Neuron (in vitro differentiated cells): ENCODE measurements at regions not wholly inside any gene's neighbourhood (a gene's known extent, or its start where the extent isn't known, plus 50 kb on each side); places are given as distances from the start of the nearest gene placed in this dataset.
A peak's percentile ranks its signal among the peaks of the same experiment; 100 is the strongest.

Source experiments
- H2AFZ ChIP-seq: one replicate; pipeline ENCODE4 v1.6.1; 2013; ENCODE audit warnings: low read depth, mild to moderate bottlenecking, inconsistent platforms, low read length, moderate library complexity
- H3K27me3 ChIP-seq: one replicate; pipeline ENCODE4 v1.6.1; 2013; ENCODE audit warnings: low read length; ENCODE audit not compliant: insufficient read depth
- H3K36me3 ChIP-seq: one replicate; pipeline ENCODE4 v1.6.1; 2013; ENCODE audit warnings: low read length; ENCODE audit not compliant: insufficient read depth
- H3K4me1 ChIP-seq: one replicate; pipeline ENCODE4 v1.6.1; 2013; ENCODE audit warnings: low read length; ENCODE audit not compliant: insufficient read depth
- H3K4me3 ChIP-seq: 2 replicates; pipeline ENCODE4 v1.5.1; 2013; ENCODE audit warnings: mild to moderate bottlenecking, low read length, moderate library complexity
- H3K9me3 ChIP-seq: one replicate; pipeline ENCODE4 v1.6.1; 2013; ENCODE audit warnings: low read length

DNA sequence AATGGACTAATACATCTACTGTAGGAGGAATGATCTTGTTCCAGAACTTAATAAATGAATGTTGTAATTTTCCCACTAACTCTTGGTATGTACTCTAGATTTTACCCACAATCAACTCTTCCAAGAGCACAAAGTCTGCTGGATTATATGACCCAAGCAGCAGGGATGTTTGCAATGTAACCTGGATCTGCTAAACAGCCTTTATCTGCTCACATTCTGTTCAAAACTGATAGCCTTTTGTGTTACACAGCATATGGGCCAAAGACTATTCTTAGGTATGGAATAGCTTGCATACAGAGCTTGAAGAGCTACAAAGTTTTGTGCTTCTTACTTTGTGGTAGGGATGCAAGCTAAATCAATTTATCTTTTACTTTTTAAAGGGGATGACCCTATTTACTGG, 213.7 kb upstream of the DCN start:
- no peak overlapping the region for H3K4me3 ChIP-seq
- no peak overlapping the region for H2AFZ ChIP-seq
- peaks cover 10% of the 10 kb centered on the region for H3K4me1 ChIP-seq
- H3K9me3 ChIP-seq, result peaks cover 2% of the 10 kb centered on the region
- no peaks in the 10 kb centered on the region for H3K36me3 ChIP-seq
- H3K27me3 ChIP-seq, result no peaks in the 10 kb centered on the region

DNA sequence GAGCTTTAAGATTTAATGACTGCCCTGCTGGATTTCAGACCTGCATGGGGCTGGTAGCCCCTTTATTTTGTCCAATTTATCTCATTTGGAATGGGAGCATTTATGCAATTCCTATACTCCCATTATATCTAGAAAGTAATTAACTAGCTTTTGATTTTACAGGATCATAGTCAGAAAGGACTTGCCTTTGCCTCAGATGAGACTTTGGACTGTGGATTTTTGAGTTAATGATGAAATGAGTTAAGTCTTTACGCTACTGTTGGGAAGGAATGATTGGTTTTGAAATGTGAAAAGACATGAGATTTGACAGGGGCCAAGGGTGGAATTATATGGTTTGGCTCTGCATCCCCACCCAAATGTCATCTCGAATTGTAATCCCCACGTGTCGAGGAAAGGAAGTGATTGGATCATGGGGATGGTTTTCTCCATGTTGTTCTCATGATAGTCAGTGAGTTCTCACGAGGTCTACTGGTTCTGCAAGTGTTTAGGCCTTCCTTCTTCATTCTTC, 213.1 kb upstream of the DCN start:
- Histone ChIP-seq H3K36me3 (no peaks in the 10 kb centered on the region), H3K4me3 (no peak overlapping the region), H3K9me3 (peaks cover 2% of the 10 kb centered on the region), H2AFZ (no peak overlapping the region), H3K4me1 (peaks cover 10% of the 10 kb centered on the region), H3K27me3 (no peaks in the 10 kb centered on the region)

DNA sequence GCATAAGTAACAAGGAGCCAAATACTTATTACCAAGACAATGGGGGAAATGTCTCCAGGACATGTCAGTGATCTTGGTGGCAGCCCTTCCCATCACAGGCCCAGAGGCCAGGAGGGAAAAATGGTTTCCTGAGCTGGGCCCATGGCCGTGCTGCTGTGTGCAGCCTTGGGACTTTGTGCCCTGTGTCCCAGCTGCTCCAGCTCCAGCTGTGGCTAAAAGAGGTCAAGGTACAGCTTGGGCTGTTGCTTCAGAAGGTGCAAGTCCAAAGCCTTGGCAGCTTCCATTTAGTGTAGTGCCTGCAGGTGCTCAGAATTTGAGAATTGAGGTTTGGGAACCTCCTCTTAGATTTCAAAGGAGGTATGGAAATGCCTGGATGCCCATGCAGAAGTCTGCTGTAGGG, 212.3 kb upstream of the DCN start:
- no peak overlapping the region for H3K4me3 ChIP-seq
- no peaks in the 10 kb centered on the region for H3K27me3 ChIP-seq
- H3K9me3 ChIP-seq, result peaks cover 2% of the 10 kb centered on the region
- H3K36me3 ChIP-seq, result no peaks in the 10 kb centered on the region
- peaks cover 10% of the 10 kb centered on the region for H3K4me1 ChIP-seq
- no peak overlapping the region for H2AFZ ChIP-seq

- Histone ChIP-seq H3K9me3 (peaks cover 4% of the 10 kb centered on the region), H3K4me1 (no peaks in the 10 kb centered on the region), H2AFZ (no peak overlapping the region), H3K4me3 (no peak overlapping the region), H3K36me3 (no peaks in the 10 kb centered on the region), H3K27me3 (no peaks in the 10 kb centered on the region)
Observed at GRCh38 chr12:91388573-91388972, 206.0 kb upstream of the DCN start.

DNA sequence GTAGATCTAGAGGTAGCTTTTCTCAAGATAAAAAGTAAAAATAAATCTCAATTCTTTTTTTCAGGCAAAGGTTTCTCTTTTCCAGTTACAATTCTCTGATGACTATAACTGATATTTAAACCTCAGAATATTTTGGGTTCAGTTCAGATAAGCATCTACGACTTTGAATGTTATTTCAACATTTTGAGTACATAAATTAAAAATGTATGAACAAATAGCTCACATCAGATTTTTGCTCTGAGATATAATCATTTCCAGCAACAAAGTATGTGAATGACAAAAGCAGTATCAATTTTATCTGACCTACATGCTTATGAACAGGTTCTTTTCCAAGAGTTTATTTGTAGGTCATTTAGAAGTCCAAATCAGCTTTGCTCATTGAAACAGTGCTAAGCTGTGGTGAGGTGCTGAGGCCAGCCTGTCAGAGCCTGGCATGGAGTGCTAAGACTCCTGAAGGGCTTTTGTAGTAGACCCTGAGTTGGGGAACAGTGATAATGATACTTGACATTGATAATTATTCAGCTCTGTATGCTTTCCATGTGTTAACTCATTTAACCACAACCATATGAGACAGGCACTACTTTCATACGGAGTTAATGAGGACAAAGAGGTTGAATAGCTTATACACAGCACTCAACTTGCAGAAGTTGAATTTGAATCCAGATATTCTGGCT, 205.0 kb upstream of the DCN start:
- H3K4me1 ChIP-seq, result peaks cover 2% of the 10 kb centered on the region
- H2AFZ ChIP-seq, result no peak overlapping the region
- H3K27me3 ChIP-seq, result no peaks in the 10 kb centered on the region
- H3K9me3 ChIP-seq, result peaks cover 2% of the 10 kb centered on the region
- H3K4me3 ChIP-seq, result no peak overlapping the region
- H3K36me3 ChIP-seq, result no peaks in the 10 kb centered on the region

DNA sequence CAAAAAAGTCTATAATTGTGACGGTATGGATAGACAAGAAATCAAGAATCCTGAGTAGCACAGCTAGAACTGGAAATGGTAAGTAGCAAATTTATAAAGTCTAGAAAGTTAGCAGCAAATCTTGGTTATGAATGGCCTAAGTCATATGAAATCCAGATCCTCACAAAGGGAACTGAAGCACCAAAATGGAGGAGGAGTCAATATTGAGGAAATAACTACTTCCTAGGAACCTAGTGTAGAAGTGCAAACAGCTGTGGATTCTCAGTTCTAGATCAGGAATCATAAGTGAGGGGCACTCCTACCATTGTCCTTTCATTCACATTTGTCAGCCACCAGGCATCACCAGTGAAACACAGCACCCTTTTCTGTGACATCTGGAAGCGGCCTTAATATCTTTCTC, 202.2 kb upstream of the DCN start:
- no peaks in the 10 kb centered on the region for H3K36me3 ChIP-seq
- no peak overlapping the region for H3K4me3 ChIP-seq
- H3K27me3 ChIP-seq, result no peaks in the 10 kb centered on the region
- peaks cover 2% of the 10 kb centered on the region for H3K9me3 ChIP-seq
- peaks cover 19% of the 10 kb centered on the region for H3K4me1 ChIP-seq
- no peak overlapping the region for H2AFZ ChIP-seq

DNA sequence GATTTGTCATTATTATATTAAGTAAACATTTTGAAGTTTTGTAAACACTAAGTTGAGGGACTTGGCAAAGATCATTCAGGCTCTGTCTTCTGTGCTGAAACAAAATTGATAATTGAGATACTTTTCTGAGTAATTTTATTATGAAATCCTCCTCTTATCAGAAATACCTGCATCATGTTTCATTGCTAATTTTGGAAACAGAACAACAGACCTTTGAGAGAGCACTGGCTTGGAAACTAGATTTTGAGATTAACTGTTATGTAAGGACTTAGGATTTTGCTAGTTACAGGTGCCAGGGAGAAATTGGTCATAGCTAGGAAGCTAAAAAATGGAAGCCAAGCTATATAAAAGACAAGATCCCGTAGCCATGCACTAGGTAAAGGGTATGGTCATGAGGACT, 201.7 kb upstream of the DCN start:
- H3K4me3 ChIP-seq, result no peak overlapping the region
- H3K36me3 ChIP-seq, result no peaks in the 10 kb centered on the region
- peaks cover 19% of the 10 kb centered on the region for H3K4me1 ChIP-seq
- no peak overlapping the region for H2AFZ ChIP-seq
- no peaks in the 10 kb centered on the region for H3K27me3 ChIP-seq
- H3K9me3 ChIP-seq, result no peaks in the 10 kb centered on the region

DNA sequence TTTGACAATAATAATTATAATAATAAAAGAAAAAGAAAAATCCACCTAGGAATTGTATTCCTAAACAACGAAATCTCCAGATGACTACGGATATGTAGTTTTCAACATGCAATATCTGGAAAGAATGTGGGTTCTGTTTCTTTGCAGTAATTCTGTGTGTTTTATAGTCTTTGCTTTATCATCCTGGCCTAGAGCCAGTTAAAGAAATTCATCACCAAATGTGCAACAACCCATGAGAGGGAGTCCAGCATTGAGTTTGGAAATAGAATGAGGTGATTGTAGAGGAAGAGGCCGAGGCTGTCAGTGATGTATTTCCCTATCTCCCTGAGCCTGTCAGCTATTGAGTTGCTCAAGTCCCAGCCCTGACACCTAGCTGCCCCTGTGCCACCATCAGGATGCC, 200.5 kb upstream of the DCN start:
- Histone ChIP-seq H3K27me3 (no peaks in the 10 kb centered on the region), H3K9me3 (no peaks in the 10 kb centered on the region), H3K4me1 (peaks cover 19% of the 10 kb centered on the region), H3K4me3 (no peak overlapping the region), H3K36me3 (no peaks in the 10 kb centered on the region), H2AFZ (no peak overlapping the region)

- no peaks in the 10 kb centered on the region for H3K9me3 ChIP-seq
- H3K4me3 ChIP-seq, result peak overlapping the region; percentile 42
- H2AFZ ChIP-seq, result no peak overlapping the region
- H3K27me3 ChIP-seq, result no peaks in the 10 kb centered on the region
- peaks cover 25% of the 10 kb centered on the region for H3K4me1 ChIP-seq
- H3K36me3 ChIP-seq, result no peaks in the 10 kb centered on the region
Observed at GRCh38 chr12:91382081-91382543, 199.5 kb upstream of the DCN start.

- H3K27me3 ChIP-seq, result no peaks in the 10 kb centered on the region
Observed at GRCh38 chr12:91381309-91381804, 198.7 kb upstream of the DCN start.

GRCh38 chr12:91380631-91381030, 198.0 kb upstream of the DCN start:
- no peaks in the 10 kb centered on the region for H3K27me3 ChIP-seq
- no peak overlapping the region for H3K4me3 ChIP-seq
- no peaks in the 10 kb centered on the region for H3K9me3 ChIP-seq
- H2AFZ ChIP-seq, result peak overlapping the region; percentile 6
- H3K36me3 ChIP-seq, result no peaks in the 10 kb centered on the region
- H3K4me1 ChIP-seq, result peaks cover 29% of the 10 kb centered on the region

More at GRCh38 chr12:91381309-91381804, 198.7 kb upstream of the DCN start:
- H3K9me3 ChIP-seq, result no peaks in the 10 kb centered on the region
- H3K4me1 ChIP-seq, result peaks cover 29% of the 10 kb centered on the region
- H3K36me3 ChIP-seq, result no peaks in the 10 kb centered on the region
- peak overlapping the region; percentile 6 for H2AFZ ChIP-seq
- peak overlapping the region; percentile 42 for H3K4me3 ChIP-seq

DNA sequence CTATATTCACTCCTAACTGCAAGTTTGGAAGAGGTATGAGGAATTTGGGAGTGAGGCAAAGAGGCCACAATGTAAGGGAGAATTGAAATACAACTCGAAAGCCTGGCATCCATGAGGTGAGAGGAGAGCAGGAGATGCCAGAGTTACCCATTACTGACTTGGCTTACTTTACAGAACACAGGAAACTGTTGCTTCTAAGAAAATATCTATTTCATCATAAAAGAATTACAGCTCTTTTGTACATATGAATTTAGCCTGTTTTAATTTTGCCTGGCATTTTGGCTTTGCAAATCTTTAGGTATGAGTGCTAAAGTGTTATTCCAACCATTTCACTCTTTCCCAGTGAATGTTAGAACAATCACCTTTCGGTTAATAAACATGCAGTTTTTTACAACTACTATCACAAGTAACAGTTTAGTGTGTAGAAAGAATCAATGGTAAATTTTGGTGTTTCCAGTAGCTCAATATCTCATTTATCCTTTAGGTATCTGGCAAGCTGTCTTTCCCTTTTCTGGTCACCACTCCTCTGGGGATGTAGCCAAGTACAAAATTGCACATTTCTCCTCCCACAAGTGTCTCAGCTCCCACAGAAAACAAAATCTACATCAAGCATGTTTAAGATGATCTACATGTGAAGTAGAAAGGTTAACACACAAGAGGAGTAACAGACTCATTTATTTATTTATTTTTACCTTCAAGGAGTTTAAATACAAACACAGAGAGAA, 196.6 kb upstream of the DCN start:
- Histone ChIP-seq H3K4me3 (no peak overlapping the region), H3K4me1 (peaks cover 29% of the 10 kb centered on the region), H3K36me3 (no peaks in the 10 kb centered on the region), H3K9me3 (no peaks in the 10 kb centered on the region), H2AFZ (no peak overlapping the region), H3K27me3 (no peaks in the 10 kb centered on the region)

DNA sequence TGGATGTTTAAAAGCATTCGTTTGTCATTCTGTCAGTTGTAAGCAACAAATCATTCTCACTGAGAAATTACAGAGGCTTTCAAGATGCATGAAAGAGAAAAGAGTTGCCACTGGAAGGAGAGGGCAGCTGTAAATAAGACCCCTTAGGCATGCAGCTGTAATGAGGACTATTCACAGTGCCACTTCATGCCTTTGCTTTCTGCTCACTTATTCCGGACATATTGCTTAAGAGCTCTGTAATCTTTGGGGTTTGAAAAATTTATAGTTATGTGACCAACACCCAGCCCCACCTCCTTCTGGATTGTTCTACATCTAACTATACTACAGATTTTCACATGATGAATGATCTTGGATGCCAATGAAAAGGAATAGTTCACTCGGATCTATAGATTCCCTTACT, 194.8 kb upstream of the DCN start:
- Histone ChIP-seq H3K4me3 (no peak overlapping the region), H3K36me3 (no peaks in the 10 kb centered on the region), H3K9me3 (no peaks in the 10 kb centered on the region), H2AFZ (no peak overlapping the region), H3K4me1 (peaks cover 25% of the 10 kb centered on the region), H3K27me3 (no peaks in the 10 kb centered on the region)
